PC-9 (cell line): ENCODE measurements at regions not wholly inside any gene's neighbourhood (a gene's known extent, or its start where the extent isn't known, plus 50 kb on each side); places are given as distances from the start of the nearest gene placed in this dataset.

Source experiments
- BruUV-seq: library from RNA; stranded (reverse); fragments of 400-500 nt; replicated peaks from 2 replicates; lab custom pipeline; 2021; lab: Mats Ljungman, UMichigan
- CTCF ChIA-PET: fragments of 300-600 bp; sonication (Branson Sonifier 250); formaldehyde crosslinking; loops from one replicate; lab custom pipeline; 2022; ENCODE audit warnings: antibody characterized with exemption; lab: Charles Lee
- POLR2A ChIA-PET: fragments of 300-600 bp; sonication (Branson Sonifier 250); formaldehyde crosslinking; loops from one replicate; lab custom pipeline; 2022; ENCODE audit warnings: antibody characterized with exemption; ENCODE audit not compliant: unreplicated experiment; lab: Charles Lee
- DNase-seq, 2 experiments: peaks; one replicate each; pipeline versions ENCODE4 v3.0.0 to v3.0.0-alpha.2; 2015 to 2022; ENCODE audit warnings: mixed read lengths in 1 of 2
- H2AFZ ChIP-seq: fragments of 200-600 bp; sonication (generic); 2 replicates; pipeline ENCODE4 v1.8.1; 2017; ENCODE audit warnings: antibody characterized with exemption
- H3F3A ChIP-seq: fragments of 200-600 bp; sonication (generic); 2 replicates; pipeline ENCODE4 v1.8.1; 2017; ENCODE audit warnings: antibody characterized with exemption, mild to moderate bottlenecking, low read depth; ENCODE audit not compliant: insufficient read depth
- H3K27ac ChIP-seq: fragments of 200-600 bp; sonication (generic); 2 replicates; pipeline ENCODE4 v1.6.1; 2016; ENCODE audit warnings: mixed run types
- H3K27me3 ChIP-seq: fragments of 200-600 bp; sonication (generic); 2 replicates; pipeline ENCODE4 v1.6.1; 2016; ENCODE audit warnings: low read depth, mixed run types; ENCODE audit not compliant: insufficient read depth
- H3K36me3 ChIP-seq: fragments of 200-600 bp; sonication (generic); 2 replicates; pipeline ENCODE4 v1.6.1; 2016; ENCODE audit warnings: low read depth, mixed run types
- H3K4me1 ChIP-seq: fragments of 200-600 bp; sonication (generic); replicated peaks from 2 replicates; pipeline ENCODE4 v1.6.1; 2016; ENCODE audit warnings: mixed run types; ENCODE audit not compliant: insufficient read depth
- H3K4me2 ChIP-seq: fragments of 200-600 bp; sonication (generic); 2 replicates; pipeline ENCODE4 v1.6.1; 2017; ENCODE audit warnings: mixed run types
- H3K4me3 ChIP-seq: fragments of 200-600 bp; sonication (generic); 2 replicates; pipeline ENCODE4 v1.6.1; 2016; ENCODE audit warnings: mixed run types
- H3K79me2 ChIP-seq: fragments of 200-600 bp; sonication (generic); 2 replicates; pipeline ENCODE4 v1.6.1; 2017; ENCODE audit warnings: low read depth, mixed run types
- H3K9me2 ChIP-seq: fragments of 200-600 bp; sonication (generic); 2 replicates; pipeline ENCODE4 v1.8.1; 2017; ENCODE audit warnings: mild to moderate bottlenecking; ENCODE audit not compliant: insufficient read depth
- H3K9me3 ChIP-seq: fragments of 200-600 bp; sonication (generic); 2 replicates; pipeline ENCODE4 v1.8.1; 2016; ENCODE audit warnings: low read depth; ENCODE audit not compliant: insufficient read depth
- H4K20me1 ChIP-seq: fragments of 200-600 bp; sonication (generic); 2 replicates; pipeline ENCODE4 v1.8.1; 2017; ENCODE audit not compliant: insufficient read depth
- EZH2 ChIP-seq: fragments of 200-600 bp; sonication (generic); IDR thresholded peaks from 2 replicates; pipeline ENCODE4 v1.8.0; 2017; ENCODE audit warnings: antibody characterized with exemption, low read depth
- intact Hi-C: fragments of 100-400 bp; cut with micrococcal nuclease; formaldehyde crosslinking; loops from one replicate; pipeline ENCODE4 v1.10.0; 2022; ENCODE audit not compliant: unreplicated experiment
- TF ChIP-seq, protein P1 (sequence below): fragments of 200-600 bp; sonication (generic); conservative IDR thresholded peaks from 2 replicates; pipeline ENCODE4 v1.6.1; 2017; ENCODE audit warnings: mixed run types, antibody characterized with exemption, mild to moderate bottlenecking, moderate library complexity

DNA sequence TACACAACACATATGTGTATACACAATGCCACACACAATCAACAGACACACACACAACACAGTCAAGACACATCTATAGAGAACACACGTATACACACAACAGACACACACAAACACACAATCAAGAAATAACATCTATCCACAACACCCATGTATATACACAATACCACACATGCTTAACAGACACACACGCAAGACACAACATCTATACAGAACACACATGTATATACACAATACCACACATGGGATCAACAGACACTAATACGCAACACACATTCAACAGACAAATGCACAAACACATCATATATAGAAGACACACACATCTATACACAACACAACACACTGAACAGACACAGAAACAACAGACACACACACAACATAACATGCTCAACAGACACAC lies 234.8 kb downstream of the SHOX start:
- Histone ChIP-seq H2AFZ (no peak overlapping the region), H3K4me2 (no peak overlapping the region), H3K27me3 (0 out of 2 replicates have a peak, but pooled peaks cover 4% of the 10 kb centered on the region), H4K20me1 (no peaks in the 10 kb centered on the region), H3K9me3 (no peaks in the 10 kb centered on the region), H3K27ac (no peak overlapping the region), H3K9me2 (no peaks in the 10 kb centered on the region), H3K36me3 (no peaks in the 10 kb centered on the region), H3K79me2 (no peaks in the 10 kb centered on the region), H3K4me1 (no peaks in the 10 kb centered on the region), H3K4me3 (no peak overlapping the region), H3F3A (no peaks in the 10 kb centered on the region)
- intact Hi-C loops = no loop called here
- no peak for TF ChIP-seq EZH2
- TF ChIP-seq, protein P1, sequence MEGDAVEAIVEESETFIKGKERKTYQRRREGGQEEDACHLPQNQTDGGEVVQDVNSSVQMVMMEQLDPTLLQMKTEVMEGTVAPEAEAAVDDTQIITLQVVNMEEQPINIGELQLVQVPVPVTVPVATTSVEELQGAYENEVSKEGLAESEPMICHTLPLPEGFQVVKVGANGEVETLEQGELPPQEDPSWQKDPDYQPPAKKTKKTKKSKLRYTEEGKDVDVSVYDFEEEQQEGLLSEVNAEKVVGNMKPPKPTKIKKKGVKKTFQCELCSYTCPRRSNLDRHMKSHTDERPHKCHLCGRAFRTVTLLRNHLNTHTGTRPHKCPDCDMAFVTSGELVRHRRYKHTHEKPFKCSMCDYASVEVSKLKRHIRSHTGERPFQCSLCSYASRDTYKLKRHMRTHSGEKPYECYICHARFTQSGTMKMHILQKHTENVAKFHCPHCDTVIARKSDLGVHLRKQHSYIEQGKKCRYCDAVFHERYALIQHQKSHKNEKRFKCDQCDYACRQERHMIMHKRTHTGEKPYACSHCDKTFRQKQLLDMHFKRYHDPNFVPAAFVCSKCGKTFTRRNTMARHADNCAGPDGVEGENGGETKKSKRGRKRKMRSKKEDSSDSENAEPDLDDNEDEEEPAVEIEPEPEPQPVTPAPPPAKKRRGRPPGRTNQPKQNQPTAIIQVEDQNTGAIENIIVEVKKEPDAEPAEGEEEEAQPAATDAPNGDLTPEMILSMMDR = no peak
- BruUV-seq = no TSS peak
- CTCF ChIA-PET = no interaction called here
- no peak for DNase-seq
- POLR2A ChIA-PET = no interaction called here

DNA sequence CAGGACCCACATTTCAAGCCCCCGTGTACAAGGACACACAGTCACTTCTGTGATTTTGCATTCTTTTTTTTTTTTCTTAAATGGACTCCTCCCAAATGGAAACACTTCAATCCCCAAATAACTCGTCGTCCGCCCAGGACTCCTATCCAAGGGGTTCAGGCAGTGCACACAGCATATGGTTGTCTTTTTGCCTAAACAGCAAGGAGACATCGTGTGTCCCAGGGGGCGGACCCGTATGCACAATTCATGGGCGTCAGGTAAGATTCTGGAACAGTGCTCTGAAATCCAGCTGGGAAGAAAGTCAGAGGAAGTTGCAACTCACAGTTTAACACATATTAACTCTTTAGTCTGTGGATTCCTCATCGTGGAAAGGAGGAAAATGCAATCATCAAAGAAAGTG lies 231.3 kb downstream of the SHOX start:
- ChIA-PET CTCF (no interaction called here), POLR2A (no interaction called here)
- DNase-seq = no peak
- H3K9me2 ChIP-seq = no peaks in the 10 kb centered on the region
- no peaks in the 10 kb centered on the region for H3K9me3 ChIP-seq
- H3K4me1 ChIP-seq = no peaks in the 10 kb centered on the region
- no peaks in the 10 kb centered on the region for H4K20me1 ChIP-seq
- TF ChIP-seq EZH2 = no peak
- TF ChIP-seq, protein P1 = no peak
- no TSS peak for BruUV-seq
- no peak overlapping the region for H3K4me3 ChIP-seq
- no peaks in the 10 kb centered on the region for H3F3A ChIP-seq
- no peaks in the 10 kb centered on the region for H3K36me3 ChIP-seq
- no peak overlapping the region for H3K27ac ChIP-seq
- H3K4me2 ChIP-seq = no peak overlapping the region
- no peaks in the 10 kb centered on the region for H3K79me2 ChIP-seq
- intact Hi-C loops = no loop called here
- 0 out of 2 replicates have a peak, but pooled peaks cover 4% of the 10 kb centered on the region for H3K27me3 ChIP-seq
- no peak overlapping the region for H2AFZ ChIP-seq

DNA sequence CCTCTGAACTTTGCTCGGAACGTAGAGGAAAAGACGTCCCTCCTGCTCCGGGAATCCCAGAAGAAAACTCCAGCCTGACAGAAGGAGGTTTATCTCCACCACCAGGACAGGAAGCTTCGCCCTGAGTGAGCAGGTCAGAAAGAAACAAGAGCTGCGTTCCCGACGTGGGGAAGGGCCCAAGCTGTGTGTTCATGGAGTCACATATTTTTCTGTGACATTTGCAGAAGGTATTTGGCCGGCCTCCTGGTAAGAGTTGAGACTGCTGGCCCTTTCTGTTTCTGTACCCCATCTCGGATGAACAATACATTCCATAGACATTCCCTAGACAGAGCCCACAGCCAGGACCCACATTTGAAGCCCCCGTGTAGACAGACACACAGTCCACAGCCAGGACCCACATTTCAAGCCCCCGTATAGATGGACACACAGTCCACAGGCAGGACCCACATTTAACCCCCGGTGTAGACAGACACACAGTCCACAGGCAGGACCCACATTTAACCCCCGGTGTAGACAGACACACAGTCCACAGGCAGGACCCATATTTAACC lies 230.8 kb downstream of the SHOX start:
- H3K27me3 ChIP-seq = 0 out of 2 replicates have a peak, but pooled peaks cover 4% of the 10 kb centered on the region
- no peak overlapping the region for H2AFZ ChIP-seq
- H3K4me1 ChIP-seq = no peaks in the 10 kb centered on the region
- H3K27ac ChIP-seq = no peak overlapping the region
- H3K9me3 ChIP-seq = no peaks in the 10 kb centered on the region
- H3K79me2 ChIP-seq = no peaks in the 10 kb centered on the region
- H4K20me1 ChIP-seq = no peaks in the 10 kb centered on the region
- intact Hi-C loops = no loop called here
- H3F3A ChIP-seq = no peaks in the 10 kb centered on the region
- no peak for TF ChIP-seq EZH2
- TF ChIP-seq, protein P1 = no peak
- no TSS peak for BruUV-seq
- POLR2A ChIA-PET = no interaction called here
- H3K9me2 ChIP-seq = no peaks in the 10 kb centered on the region
- H3K4me3 ChIP-seq = no peak overlapping the region
- DNase-seq = no peak
- H3K36me3 ChIP-seq = no peaks in the 10 kb centered on the region
- CTCF ChIA-PET = no interaction called here
- H3K4me2 ChIP-seq = no peak overlapping the region
